Sigmoid colon (tissue), 6 donors: ENCODE measurements at regions not wholly inside any gene's neighbourhood (a gene's known extent, or its start where the extent isn't known, plus 50 kb on each side); places are given as distances from the start of the nearest gene placed in this dataset.

ENCODE experiments used
- DNase-seq: peaks from one replicate; pipeline ENCODE4 v3.0.0-alpha.2; 2019
- H3K27ac ChIP-seq, 4 donors: fragments of 200-600 bp; sonication (generic); one replicate each; pipeline ENCODE4 v1.5.1; 2016 to 2019; ENCODE audit warnings: mild to moderate bottlenecking in 1 of 4
- H3K27me3 ChIP-seq, 3 donors: fragments of 200-600 bp; sonication (generic); one replicate each; pipeline ENCODE4 v1.5.1; 2019; ENCODE audit warnings: mild to moderate bottlenecking in 1 of 3
- H3K36me3 ChIP-seq, 4 donors: fragments of 200-600 bp; sonication (generic); one replicate each; pipeline ENCODE4 v1.5.1; 2016 to 2019
- H3K4me1 ChIP-seq, 4 donors: fragments of 200-600 bp; sonication (generic); one replicate each; pipeline ENCODE4 v1.5.1; 2017 to 2019
- H3K4me3 ChIP-seq, 4 donors: fragments of 200-600 bp; sonication (generic); one replicate each; pipeline ENCODE4 v1.5.1; 2017 to 2019; ENCODE audit warnings: mild to moderate bottlenecking in 2 of 4, moderate library complexity in 1 of 4
- H3K9me3 ChIP-seq, 4 donors: fragments of 200-600 bp in 3 of 4; sonication (generic) in 3 of 4; one replicate each; pipeline versions ENCODE4 v1.5.1 to v1.6.1; 2013 to 2019
- EP300 ChIP-seq, 4 donors: sonication (generic); formaldehyde crosslinking; IDR thresholded peaks; one replicate each; pipeline ENCODE4 v1.6.1; 2017; ENCODE audit warnings: antibody characterized with exemption in 4 of 4
- POLR2A ChIP-seq, 2 donors: fragments of 450-650 bp; IDR thresholded peaks; one replicate each; pipeline ENCODE4 v1.6.1; 2016; ENCODE audit warnings: antibody characterized with exemption in 2 of 2, mild to moderate bottlenecking in 2 of 2, moderate library complexity in 2 of 2
- POLR2AphosphoS5 ChIP-seq, 4 donors: sonication (generic); formaldehyde crosslinking; IDR thresholded peaks; one replicate each; pipeline ENCODE4 v1.6.1; 2017; ENCODE audit warnings: antibody characterized with exemption in 4 of 4
- WGBS, 2 donors: extraction: QIAGEN DNeasy Blood & Tissue Kit; methylation state at CpG; one replicate each; pipeline ENCODE4 v1.1.7; 2013; 5-methylcytosine and 5-hydroxymethylcytosine counted together
- intact Hi-C: fragments of 100-400 bp; cut with DNase I; formaldehyde crosslinking; loops from one replicate; pipeline ENCODE4 v1.15.1; 2023
- TF ChIP-seq, protein P1 (sequence below), 4 experiments: fragments of 450-650 bp in 3 of 4; fragments of 200-600 bp in 1 of 4; IDR thresholded peaks; one replicate each; pipeline ENCODE4 v1.5.1; 2016 to 2019; ENCODE audit warnings: antibody characterized with exemption in 4 of 4, mild to moderate bottlenecking in 3 of 4, moderate library complexity in 2 of 4
- donor health status: healthy with polysubstance abuse.
- donor health status: healthy.

DNA sequence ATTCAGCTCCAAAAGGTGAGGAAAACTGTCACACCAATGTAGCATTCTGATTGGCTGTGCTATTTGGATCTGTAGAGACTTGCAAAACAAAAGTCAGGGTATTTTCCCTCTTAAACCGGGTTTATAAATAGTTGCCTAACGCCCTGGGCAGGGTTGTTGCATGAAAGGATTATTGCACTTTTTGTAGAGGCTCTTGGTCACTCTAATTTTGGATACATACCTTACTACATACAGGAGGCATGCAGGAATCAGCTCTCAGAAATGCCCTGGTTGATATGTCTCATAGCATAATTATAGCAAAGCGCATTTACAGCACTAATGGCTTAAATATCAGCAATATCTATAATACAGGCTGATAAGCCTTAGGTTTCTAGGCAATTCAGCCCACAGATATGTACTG lies 200.0 kb upstream of the GDNF start:
- Histone ChIP-seq H3K9me3 (peaks cover 0 to 3% (median 0%) of the 10 kb centered on the region in 4 donors), H3K4me1 (no peaks in the 10 kb centered on the region), H3K27me3 (no peaks in the 10 kb centered on the region), H3K4me3 (no peak overlapping the region), H3K36me3 (no peaks in the 10 kb centered on the region), H3K27ac (no peak overlapping the region)
- TF ChIP-seq POLR2AphosphoS5 (IDR thresholded peaks at IDR 0.05) = no peak
- TF ChIP-seq, protein P1, sequence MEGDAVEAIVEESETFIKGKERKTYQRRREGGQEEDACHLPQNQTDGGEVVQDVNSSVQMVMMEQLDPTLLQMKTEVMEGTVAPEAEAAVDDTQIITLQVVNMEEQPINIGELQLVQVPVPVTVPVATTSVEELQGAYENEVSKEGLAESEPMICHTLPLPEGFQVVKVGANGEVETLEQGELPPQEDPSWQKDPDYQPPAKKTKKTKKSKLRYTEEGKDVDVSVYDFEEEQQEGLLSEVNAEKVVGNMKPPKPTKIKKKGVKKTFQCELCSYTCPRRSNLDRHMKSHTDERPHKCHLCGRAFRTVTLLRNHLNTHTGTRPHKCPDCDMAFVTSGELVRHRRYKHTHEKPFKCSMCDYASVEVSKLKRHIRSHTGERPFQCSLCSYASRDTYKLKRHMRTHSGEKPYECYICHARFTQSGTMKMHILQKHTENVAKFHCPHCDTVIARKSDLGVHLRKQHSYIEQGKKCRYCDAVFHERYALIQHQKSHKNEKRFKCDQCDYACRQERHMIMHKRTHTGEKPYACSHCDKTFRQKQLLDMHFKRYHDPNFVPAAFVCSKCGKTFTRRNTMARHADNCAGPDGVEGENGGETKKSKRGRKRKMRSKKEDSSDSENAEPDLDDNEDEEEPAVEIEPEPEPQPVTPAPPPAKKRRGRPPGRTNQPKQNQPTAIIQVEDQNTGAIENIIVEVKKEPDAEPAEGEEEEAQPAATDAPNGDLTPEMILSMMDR (IDR thresholded peaks at IDR 0.05) = no peak
- no peak for TF ChIP-seq POLR2A (IDR thresholded peaks at IDR 0.05)
- no peak for TF ChIP-seq EP300 (IDR thresholded peaks at IDR 0.05)
- 57 to 77% methylated on average over 3 of the region's 3 CpGs for WGBS, 2 donors
- DNase-seq = no peak
- intact Hi-C loops = no loop called here

DNA sequence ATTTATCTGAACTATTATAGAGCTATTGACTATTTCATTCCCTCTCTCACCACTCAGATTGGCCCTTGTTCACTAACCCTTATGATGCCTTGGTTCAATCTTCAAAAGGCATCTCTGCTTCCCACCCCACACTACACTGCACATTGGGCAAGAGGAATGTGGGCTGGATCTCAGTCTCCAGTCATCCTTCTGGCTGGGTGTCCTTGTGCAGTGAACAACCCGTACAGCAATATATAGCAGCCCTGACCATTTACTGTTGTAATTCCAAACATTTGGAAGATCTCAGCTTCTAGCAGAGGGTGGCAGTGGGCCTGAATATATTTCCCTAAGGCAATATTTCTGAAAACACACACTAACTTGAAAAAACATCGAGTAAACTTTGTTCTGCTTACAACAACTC lies 199.2 kb upstream of the GDNF start:
- TF ChIP-seq POLR2A (IDR thresholded peaks at IDR 0.05) (no peak), POLR2AphosphoS5 (IDR thresholded peaks at IDR 0.05) (no peak), EP300 (IDR thresholded peaks at IDR 0.05) (no peak)
- TF ChIP-seq, protein P1 (IDR thresholded peaks at IDR 0.05) = no peak
- WGBS, 2 donors = 58 to 78% methylated on average over 2 of the region's 2 CpGs
- no peaks in the 10 kb centered on the region for H3K4me1 ChIP-seq
- H3K9me3 ChIP-seq = peaks cover 0 to 3% (median 0%) of the 10 kb centered on the region in 4 donors
- no peaks in the 10 kb centered on the region for H3K36me3 ChIP-seq
- H3K27me3 ChIP-seq = no peaks in the 10 kb centered on the region
- no peak for DNase-seq
- no peak overlapping the region for H3K27ac ChIP-seq
- intact Hi-C loops = no loop called here
- no peak overlapping the region for H3K4me3 ChIP-seq

DNA sequence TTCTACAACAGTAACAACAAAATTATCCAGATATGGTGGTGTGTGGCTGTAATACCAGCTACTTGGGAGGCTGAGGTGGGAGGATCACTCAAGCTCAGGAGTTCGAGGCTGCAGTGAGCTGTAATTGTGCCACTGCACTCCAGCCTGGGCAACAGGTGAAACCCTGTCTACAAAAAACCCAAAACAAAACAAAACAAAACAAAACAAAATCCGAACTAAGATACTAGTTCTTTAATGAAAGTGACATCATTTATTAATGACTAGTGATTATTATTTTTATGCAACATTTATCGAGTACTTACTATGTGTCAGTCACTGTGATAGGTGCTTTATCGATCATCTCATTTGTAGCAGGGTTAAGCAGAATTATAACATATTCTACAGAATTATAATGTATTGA lies 196.9 kb upstream of the GDNF start:
- peaks cover 0 to 3% (median 0%) of the 10 kb centered on the region in 4 donors for H3K9me3 ChIP-seq
- H3K27ac ChIP-seq = no peak overlapping the region
- no peak overlapping the region for H3K4me3 ChIP-seq
- H3K4me1 ChIP-seq = no peaks in the 10 kb centered on the region
- no peaks in the 10 kb centered on the region for H3K36me3 ChIP-seq
- 56 to 61% methylated on average over 4 of the region's 4 CpGs for WGBS, 2 donors
- no peak for DNase-seq
- H3K27me3 ChIP-seq = no peaks in the 10 kb centered on the region
- intact Hi-C loops = no loop called here
- TF ChIP-seq POLR2AphosphoS5 (IDR thresholded peaks at IDR 0.05) (no peak), EP300 (IDR thresholded peaks at IDR 0.05) (no peak), POLR2A (IDR thresholded peaks at IDR 0.05) (no peak)
- TF ChIP-seq, protein P1 (IDR thresholded peaks at IDR 0.05) = no peak

DNA sequence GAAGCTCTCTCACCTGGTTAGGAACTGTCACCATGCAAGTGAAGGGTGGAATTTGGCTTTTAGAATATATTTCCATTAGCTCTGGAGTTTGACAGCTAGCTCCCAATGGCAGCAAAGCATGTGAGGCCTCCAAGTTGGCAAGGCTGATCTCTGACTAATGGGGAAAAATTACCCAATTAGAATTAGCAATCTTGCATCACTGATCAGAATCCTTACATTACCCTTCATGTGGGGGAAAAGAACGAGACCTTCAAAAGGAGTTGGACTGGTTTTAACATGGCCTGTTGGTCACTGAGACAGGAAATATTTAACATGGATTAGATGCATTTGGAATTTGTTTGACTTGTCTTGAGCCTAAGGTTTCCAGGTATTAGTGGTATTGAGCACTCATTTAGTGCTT lies 192.3 kb upstream of the GDNF start:
- 79 to 89% methylated on average over 1 of the region's 1 CpG for WGBS, 2 donors

More for the DNA sequence above, 192.3 kb upstream of the GDNF start:
- no peak for DNase-seq
- H3K27me3 ChIP-seq = no peaks in the 10 kb centered on the region
- no peak overlapping the region for H3K27ac ChIP-seq
- H3K36me3 ChIP-seq = no peaks in the 10 kb centered on the region
- intact Hi-C loops = no loop called here
- TF ChIP-seq EP300 (IDR thresholded peaks at IDR 0.05) (no peak), POLR2A (IDR thresholded peaks at IDR 0.05) (no peak), POLR2AphosphoS5 (IDR thresholded peaks at IDR 0.05) (no peak)
- TF ChIP-seq, protein P1 (IDR thresholded peaks at IDR 0.05) = no peak
- H3K4me1 ChIP-seq = no peaks in the 10 kb centered on the region
- no peak overlapping the region for H3K4me3 ChIP-seq
- H3K9me3 ChIP-seq = no peaks in the 10 kb centered on the region
